GM12878 (cell line): ENCODE measurements at regions not wholly inside any gene's neighbourhood (a gene's known extent, or its start where the extent isn't known, plus 50 kb on each side); places are given as distances from the start of the nearest gene placed in this dataset.

Experiments used
- ATAC-seq: fragments of 200-7000 bp; cut with Tn5 transposase; 3 replicates; pipeline ENCODE4 v1.9.1; 2020; ENCODE audit warnings: mild to moderate bottlenecking, moderate library complexity
- BruUV-seq: library from RNA; stranded (reverse); fragments of 400-500 nt; replicated peaks from 2 replicates; lab custom pipeline; 2021; lab: Mats Ljungman, UMichigan
- CTCF ChIA-PET: fragments of 300-600 bp; sonication (Branson Sonifier 250); formaldehyde crosslinking; extraction: SDS; loops from one replicate; lab custom pipeline; 2021; ENCODE audit warnings: inconsistent platforms; lab: Yijun Ruan, JAX
- POLR2A ChIA-PET: fragments of 350-600 bp; formaldehyde crosslinking; extraction: SDS; loops from one replicate; lab custom pipeline; 2021; ENCODE audit warnings: inconsistent platforms; lab: Charles Lee
- RAD21 ChIA-PET: fragments of 300-600 bp; sonication (Branson Sonifier 250); formaldehyde crosslinking; loops from one replicate; lab custom pipeline; 2023; ENCODE audit warnings: antibody characterized with exemption; ENCODE audit not compliant: unreplicated experiment; lab: Charles Lee
- SMC1A ChIA-PET: fragments of 300-600 bp; sonication (Branson Sonifier 250); formaldehyde crosslinking; loops from one replicate; lab custom pipeline; 2023; ENCODE audit not compliant: unreplicated experiment, uncharacterized antibody; lab: Charles Lee
- DNase-seq: peaks from one replicate; pipeline ENCODE4 v3.0.0-alpha.2; 2011; ENCODE audit warnings: low read depth, low spot score
- FAIRE-seq: peaks from 3 replicates; lab custom pipeline; 2011; peaks lifted over from hg19 to GRCh38; lab: Jason Lieb, UNC
- H2AFZ ChIP-seq: 2 replicates; pipeline ENCODE4 v1.6.0; 2011; ENCODE audit warnings: low read depth, low read length, control low read depth; ENCODE audit not compliant: control insufficient read depth
- H3K27ac ChIP-seq: 2 replicates; pipeline ENCODE4 v1.5.1; 2011; ENCODE audit warnings: control low read depth; ENCODE audit not compliant: control insufficient read depth, insufficient read depth
- H3K27me3 ChIP-seq, 2 experiments: replicated peaks in 1 of 2; 2 replicates each; pipeline versions ENCODE4 v1.6.0 to v1.6.1; 2011; ENCODE audit warnings: low read length in 1 of 2; ENCODE audit not compliant: control insufficient read depth in 2 of 2, insufficient read depth in 2 of 2
- H3K36me3 ChIP-seq, 2 experiments: 2 replicates each; pipeline ENCODE4 v1.5.1; 2011; ENCODE audit warnings: low read length in 1 of 2; ENCODE audit not compliant: control insufficient read depth in 2 of 2, insufficient read depth in 2 of 2
- H3K4me1 ChIP-seq: 2 replicates; pipeline ENCODE4 v1.6.1; 2011; ENCODE audit warnings: mild to moderate bottlenecking, low read length, moderate library complexity, mixed read lengths; ENCODE audit not compliant: control insufficient read depth, insufficient read depth
- H3K4me2 ChIP-seq: 2 replicates; pipeline ENCODE4 v1.6.0; 2011; ENCODE audit warnings: control low read depth; ENCODE audit not compliant: control insufficient read depth, insufficient read depth
- H3K4me3 ChIP-seq: fragments of 200-600 bp; sonication (generic); 2 replicates; pipeline ENCODE4 v1.5.1; 2016
- H3K79me2 ChIP-seq: 2 replicates; pipeline ENCODE4 v1.6.0; 2011; ENCODE audit warnings: low read length; ENCODE audit not compliant: control insufficient read depth, insufficient read depth
- H3K9ac ChIP-seq: 2 replicates; pipeline ENCODE4 v1.8.0; 2011; ENCODE audit warnings: low read length, control low read depth, mixed read lengths; ENCODE audit not compliant: control insufficient read depth, insufficient read depth
- H3K9me3 ChIP-seq: replicated peaks from 3 replicates; pipeline ENCODE4 v1.5.1; 2011; ENCODE audit warnings: mild to moderate bottlenecking, low read length; ENCODE audit not compliant: control insufficient read depth, insufficient read depth
- H4K20me1 ChIP-seq: 2 replicates; pipeline ENCODE4 v1.6.0; 2011; ENCODE audit not compliant: control insufficient read depth, insufficient read depth
- ESRRA ChIP-seq: IDR thresholded peaks from 2 replicates; pipeline ENCODE4 v1.6.1; 2012; ENCODE audit warnings: mild to moderate bottlenecking, low read length, improper control_type of control experiment
- ETV6 ChIP-seq, 2 experiments: fragments of 450-650 bp in 1 of 2; IDR thresholded peaks in 1 of 2; conservative IDR thresholded peaks in 1 of 2; 2 replicates each; pipeline ENCODE4 v1.6.1; 2014; ENCODE audit warnings: antibody characterized with exemption in 1 of 2, borderline replicate concordance in 1 of 2, low read depth in 1 of 2, mild to moderate bottlenecking in 1 of 2, moderate library complexity in 1 of 2
- KDM1A ChIP-seq: fragments of 200-600 bp; sonication (generic); IDR thresholded peaks from 2 replicates; pipeline ENCODE4 v1.6.1; 2016; ENCODE audit warnings: borderline replicate concordance
- MEF2B ChIP-seq: fragments of 450-650 bp; IDR thresholded peaks from 2 replicates; pipeline ENCODE4 v1.6.1; 2018; ENCODE audit warnings: mild to moderate bottlenecking, moderate library complexity; ENCODE audit not compliant: partially characterized antibody, poor library complexity, severe bottlenecking
- MYB ChIP-seq: fragments of 150-350 bp; IDR thresholded peaks from 2 replicates; pipeline ENCODE4 v1.6.1; 2014; ENCODE audit warnings: mild to moderate bottlenecking, low read depth, low read length, borderline replicate concordance
- NR2C1 ChIP-seq: fragments of 450-650 bp; IDR thresholded peaks from 2 replicates; pipeline ENCODE4 v1.6.1; 2017; ENCODE audit warnings: antibody characterized with exemption, mild to moderate bottlenecking, moderate library complexity
- PAX8 ChIP-seq: fragments of 450-650 bp; IDR thresholded peaks from 2 replicates; pipeline ENCODE4 v1.6.1; 2017; ENCODE audit warnings: mild to moderate bottlenecking, moderate library complexity
- POLR2A ChIP-seq: IDR thresholded peaks from 2 replicates; pipeline ENCODE4 v1.6.1; 2011; ENCODE audit warnings: low read depth, mild to moderate bottlenecking, low read length
- RAD51 ChIP-seq: fragments of 450-650 bp; IDR thresholded peaks from 2 replicates; pipeline ENCODE4 v1.6.1; 2016; ENCODE audit warnings: moderate library complexity, mild to moderate bottlenecking, inconsistent platforms
- SMAD1 ChIP-seq: fragments of 450-650 bp; IDR thresholded peaks from 2 replicates; pipeline ENCODE4 v1.6.1; 2018; ENCODE audit warnings: mild to moderate bottlenecking, low read depth; ENCODE audit not compliant: partially characterized antibody
- TCF3 ChIP-seq: IDR thresholded peaks from 2 replicates; pipeline ENCODE4 v1.6.1; 2012; ENCODE audit warnings: low read depth, mild to moderate bottlenecking, low read length, borderline replicate concordance; ENCODE audit not compliant: insufficient read depth
- ZBTB40 ChIP-seq: fragments of 450-650 bp; IDR thresholded peaks from 2 replicates; pipeline ENCODE4 v1.6.1; 2016; ENCODE audit warnings: mild to moderate bottlenecking, moderate library complexity, borderline replicate concordance
- WGBS: methylation state at CpG from one replicate; pipeline ENCODE4 v1.1.6; 2016; ENCODE audit warnings: low lambda C conversion rate; ENCODE audit not compliant: insufficient replicate concordance, insufficient coverage; ENCODE audit errors: missing lambda C conversion rate; 5-methylcytosine and 5-hydroxymethylcytosine counted together
- in situ Hi-C: fragments of 300-500 bp; cut with MboI; formaldehyde crosslinking; loops from 9 replicates; pipeline ENCODE4 v1.14.3; 2018; ENCODE audit warnings: mixed read lengths
- intact Hi-C: fragments of 100-400 bp; cut with micrococcal nuclease; formaldehyde crosslinking; loops from one replicate; pipeline ENCODE4 v1.14.2; 2022; ENCODE audit not compliant: unreplicated experiment

GRCh38 chr18:2207294-2207693 is 364.0 kb downstream of the METTL4 start:
- H3K4me3 ChIP-seq: no peak overlapping the region
- H3K9ac ChIP-seq: no peak overlapping the region
- in situ Hi-C loops (no loop called here), intact Hi-C loops (no loop called here)
- no peak overlapping the region for H3K4me2 ChIP-seq
- DNase-seq: no peak
- no peak for TF ChIP-seq PAX8
- FAIRE-seq: no peak
- H3K27ac ChIP-seq: no peak overlapping the region
- H3K4me1 ChIP-seq: no peaks in the 10 kb centered on the region
- BruUV-seq: no TSS peak
- 19% methylated on average over 3 of the region's 3 CpGs for WGBS
- no peaks in the 10 kb centered on the region for H3K36me3 ChIP-seq
- H2AFZ ChIP-seq: no peak overlapping the region
- ATAC-seq: no peak
- H3K9me3 ChIP-seq: no peaks in the 10 kb centered on the region
- RAD21 ChIA-PET: no interaction called here
- CTCF ChIA-PET: no interaction called here
- H3K79me2 ChIP-seq: no peaks in the 10 kb centered on the region
- H4K20me1 ChIP-seq: no peaks in the 10 kb centered on the region
- POLR2A ChIA-PET: no interaction called here
- no peaks in the 10 kb centered on the region for H3K27me3 ChIP-seq
- SMC1A ChIA-PET: no interaction called here

GRCh38 chr18:2212598-2213205 is 358.6 kb downstream of the METTL4 start:
- RAD21 ChIA-PET: no interaction called here
- DNase-seq: no peak
- TF ChIP-seq ETV6 (conservative IDR thresholded peaks at IDR 0.05 in 1 of 2, IDR thresholded peaks at IDR 0.05 in 1 of 2; ENCODE audit: borderline replicate concordance in 1 of 2, low read depth in 1 of 2) (no peak), MEF2B (no peak), MYB (no peak), ZBTB40 (no peak), KDM1A (no peak), POLR2A (no peak), RAD51 (no peak), TCF3 (no peak), SMAD1 (no peak), NR2C1 (no peak), ESRRA (no peak)

More at GRCh38 chr18:2212598-2213205, 358.6 kb downstream of the METTL4 start:
- FAIRE-seq (no peak), ATAC-seq (no peak)
- no TSS peak for BruUV-seq
- H3K27me3 ChIP-seq: no peaks in the 10 kb centered on the region
- CTCF ChIA-PET: no interaction called here
- SMC1A ChIA-PET: interaction anchor here (0.6 kb wide), 1 partner anchor 639 kb away, joined by 3 read pairs; no protein-coding TSS in a partner anchor
- no peak overlapping the region for H3K4me2 ChIP-seq
- no peaks in the 10 kb centered on the region for H3K36me3 ChIP-seq
- no peak overlapping the region for H3K4me3 ChIP-seq
- intact Hi-C loops: no loop called here
- H3K4me1 ChIP-seq: no peaks in the 10 kb centered on the region
- no peak overlapping the region for H3K27ac ChIP-seq
- 64% methylated on average over 1 of the region's 1 CpG for WGBS
- in situ Hi-C loops: no loop called here
- H2AFZ ChIP-seq: no peak overlapping the region
- POLR2A ChIA-PET: no interaction called here
- H3K79me2 ChIP-seq: no peaks in the 10 kb centered on the region
- H3K9ac ChIP-seq: no peak overlapping the region
- no peaks in the 10 kb centered on the region for H4K20me1 ChIP-seq
- no peaks in the 10 kb centered on the region for H3K9me3 ChIP-seq
